ENCODE measurements at regions not wholly inside any gene's neighbourhood (a gene's known extent, or its start where the extent isn't known, plus 50 kb on each side); places are given as distances from the start of the nearest gene placed in this dataset.

- TF ChIP-seq EP300 (IDR thresholded peaks at IDR 0.05), result no peak
- TF ChIP-seq CTCF (IDR thresholded peaks at IDR 0.05), result no peak
Observed at GRCh38 chr9:81390792-81391456, 298.4 kb downstream of the TLE1 start.
